Naive thymus-derived CD8-positive, alpha-beta T cell (primary cell): ENCODE measurements at regions not wholly inside any gene's neighbourhood (a gene's known extent, or its start where the extent isn't known, plus 50 kb on each side); places are given as distances from the start of the nearest gene placed in this dataset.

Source experiments
- ATAC-seq, 2 donors: fragments of 150-1000 bp; cut with Tn5 transposase in 1 of 2; sonication (Bioruptor Pico), chemical (Tn5 transposase) in 1 of 2; 1 replicate in 1 of 2; 2 replicates in 1 of 2; pipeline ENCODE4 v1.10.0; 2021; ENCODE audit warnings: mild to moderate bottlenecking in 2 of 2, moderate library complexity in 2 of 2
- POLR2A ChIA-PET: fragments of 350-600 bp; sonication (Branson Sonifier 250); formaldehyde crosslinking; loops from one replicate; lab custom pipeline; 2021; ENCODE audit warnings: antibody characterized with exemption; lab: Charles Lee
- DNase-seq, 10 donors: peaks; one replicate each; pipeline versions ENCODE4 v3.0.0 to v3.0.0-alpha.2; 2020 to 2022
- H3K27ac Mint-ChIP-seq, 10 donors: one replicate each; pipeline ENCODE4 v1.8.0; 2020 to 2022; ENCODE audit warnings: mild to moderate bottlenecking in 10 of 10, mixed read lengths in 10 of 10, moderate library complexity in 4 of 10, inconsistent platforms in 1 of 10
- H3K27me3 Mint-ChIP-seq, 5 donors: one replicate each; pipeline ENCODE4 v1.8.0; 2021 to 2022; ENCODE audit warnings: mixed read lengths in 5 of 5
- H3K36me3 Mint-ChIP-seq, 3 donors: one replicate each; pipeline ENCODE4 v1.8.0; 2020 to 2022; ENCODE audit warnings: mixed read lengths in 3 of 3, mild to moderate bottlenecking in 2 of 3, inconsistent platforms in 1 of 3
- H3K4me1 Mint-ChIP-seq, 4 donors: one replicate each; pipeline ENCODE4 v1.8.0; 2021 to 2022; ENCODE audit warnings: mixed read lengths in 4 of 4
- H3K4me3 Mint-ChIP-seq, 10 donors: one replicate each; pipeline ENCODE4 v1.8.0; 2020 to 2022; ENCODE audit warnings: mild to moderate bottlenecking in 10 of 10, mixed read lengths in 10 of 10, moderate library complexity in 6 of 10, inconsistent platforms in 1 of 10
- H3K9me3 Mint-ChIP-seq, 9 donors: one replicate each; pipeline ENCODE4 v1.8.0; 2020 to 2022; ENCODE audit warnings: mixed read lengths in 9 of 9, mild to moderate bottlenecking in 3 of 9, inconsistent platforms in 1 of 9, moderate library complexity in 1 of 9

DNA sequence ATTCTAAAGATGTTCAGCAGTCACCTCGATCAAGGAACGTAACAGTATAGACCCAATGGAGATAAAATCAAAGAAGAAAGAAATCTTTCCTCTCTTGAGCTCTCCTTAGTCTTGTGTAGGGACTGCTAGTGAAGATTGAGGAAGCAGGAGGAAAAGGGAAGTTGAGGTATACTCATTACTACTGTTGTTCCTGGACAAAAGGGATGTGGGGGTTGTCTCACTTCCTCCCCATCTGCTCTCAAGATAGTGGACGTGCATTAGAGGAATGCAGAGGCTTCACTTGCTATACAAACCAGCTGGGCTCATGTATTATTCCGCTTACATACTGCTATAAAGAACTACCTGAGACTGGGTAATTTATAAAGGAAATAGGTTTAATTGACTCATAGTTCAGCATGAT lies 208.9 kb upstream of the ARHGEF9 start:
- Mint-ChIP-seq H3K4me1 (no peaks in the 10 kb centered on the region), H3K27ac (no peak overlapping the region), H3K9me3 (peaks cover 0 to 45% (median 6%) of the 10 kb centered on the region in 9 donors), H3K27me3 (peaks cover 0 to 1% (median 0%) of the 10 kb centered on the region in 5 donors), H3K36me3 (peaks cover 0 to 10% (median 0%) of the 10 kb centered on the region in 3 donors), H3K4me3 (no peak overlapping the region)
- POLR2A ChIA-PET = no interaction called here
- ATAC-seq (no peak), DNase-seq (no peak)

- Mint-ChIP-seq H3K27me3 (no peaks in the 10 kb centered on the region), H3K9me3 (peaks cover 0 to 53% (median 10%) of the 10 kb centered on the region in 9 donors), H3K4me1 (no peaks in the 10 kb centered on the region), H3K36me3 (peaks cover 0 to 7% (median 3%) of the 10 kb centered on the region in 3 donors), H3K27ac (no peak overlapping the region), H3K4me3 (no peak overlapping the region)
- POLR2A ChIA-PET = no interaction called here
- ATAC-seq = no peak
- no peak for DNase-seq
Observed at GRCh38 chrX:63985906-63986305, 200.9 kb upstream of the ARHGEF9 start.

DNA sequence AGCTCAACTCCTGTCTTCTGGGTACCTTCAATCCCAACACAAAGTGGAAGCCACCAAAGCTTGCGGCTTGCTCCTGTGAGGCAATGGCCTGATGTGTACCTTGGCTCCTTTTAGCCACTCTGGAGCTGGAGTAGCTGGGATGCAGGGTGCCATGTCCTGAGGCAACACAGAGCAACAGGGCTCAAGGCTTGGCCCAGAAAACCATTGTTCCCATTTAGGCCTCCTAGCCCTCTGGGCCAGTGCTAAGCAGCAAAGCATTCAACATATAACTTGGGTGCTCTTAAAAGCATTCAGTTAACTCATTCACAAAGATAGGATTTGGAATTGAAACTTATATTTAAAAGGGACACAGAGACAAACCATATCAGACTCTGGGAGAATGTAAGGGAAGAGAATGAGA lies 194.5 kb upstream of the ARHGEF9 start:
- H3K9me3 Mint-ChIP-seq = peaks cover 0 to 67% (median 3%) of the 10 kb centered on the region in 9 donors
- H3K27ac Mint-ChIP-seq = no peak overlapping the region
- POLR2A ChIA-PET = no interaction called here

DNA sequence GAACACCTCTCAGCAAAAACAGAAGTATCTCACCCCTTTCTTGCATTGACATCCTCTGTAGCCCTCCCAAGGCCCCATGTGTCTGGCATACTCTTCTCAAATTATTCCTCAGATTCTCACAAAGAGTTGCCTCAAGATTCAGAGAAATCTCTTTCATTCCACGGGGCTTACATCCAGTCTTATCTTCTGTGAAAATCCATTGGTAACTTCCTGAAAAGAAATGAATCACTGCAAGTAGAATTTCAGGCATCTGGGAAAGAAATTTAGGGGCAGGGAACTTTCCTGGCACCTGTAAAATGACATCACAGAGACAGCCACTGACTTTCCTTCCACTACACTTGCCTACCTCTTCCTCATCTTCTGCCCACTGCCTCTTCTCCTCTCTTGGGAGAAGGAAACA lies 182.5 kb upstream of the ARHGEF9 start:
- Mint-ChIP-seq H3K9me3 (peaks cover 0 to 38% (median 14%) of the 10 kb centered on the region in 9 donors), H3K27me3 (peaks cover 0 to 2% (median 0%) of the 10 kb centered on the region in 5 donors), H3K4me1 (no peaks in the 10 kb centered on the region), H3K4me3 (no peak overlapping the region), H3K36me3 (peaks cover 0 to 7% (median 0%) of the 10 kb centered on the region in 3 donors), H3K27ac (no peak overlapping the region)
- POLR2A ChIA-PET = no interaction called here
- no peak for DNase-seq
- no peak for ATAC-seq

More for the DNA sequence above, 194.5 kb upstream of the ARHGEF9 start:
- ATAC-seq (no peak), DNase-seq (no peak)
- H3K4me3 Mint-ChIP-seq = no peak overlapping the region
- H3K36me3 Mint-ChIP-seq = peaks cover 0 to 9% (median 0%) of the 10 kb centered on the region in 3 donors
- H3K27me3 Mint-ChIP-seq = no peaks in the 10 kb centered on the region
- no peaks in the 10 kb centered on the region for H3K4me1 Mint-ChIP-seq

DNA sequence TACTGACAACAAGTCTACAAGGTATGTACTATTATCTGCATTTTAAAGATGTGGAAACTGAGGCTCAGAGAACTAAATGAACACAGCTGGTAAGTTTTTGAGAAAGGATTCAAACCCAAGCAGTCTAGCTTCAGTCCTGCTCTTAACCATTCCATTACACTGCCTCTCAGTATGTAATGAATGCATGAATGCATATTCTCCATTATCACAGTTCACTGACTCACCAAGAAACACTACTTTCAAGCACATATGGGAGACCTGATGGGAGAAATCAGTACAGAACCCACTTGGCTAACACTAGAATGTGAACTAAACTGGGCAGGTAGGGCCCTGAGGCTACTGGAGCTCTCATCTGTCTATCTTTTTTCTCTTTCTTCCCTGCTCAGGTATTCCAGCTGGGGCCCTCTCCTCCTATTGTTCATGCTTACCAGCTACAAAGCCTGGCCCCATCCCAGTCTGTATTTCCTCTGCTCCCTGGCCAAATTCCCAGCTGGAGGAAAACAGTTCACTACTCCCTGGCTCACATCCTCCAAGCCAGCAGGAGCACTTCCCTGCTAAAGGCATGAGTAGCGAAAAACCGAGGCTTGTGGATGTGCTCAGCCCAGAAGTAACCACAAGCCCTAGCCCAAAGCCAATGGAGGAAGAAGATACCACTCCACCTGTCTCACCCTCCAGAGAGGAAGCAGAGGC lies 178.2 kb upstream of the ARHGEF9 start:
- no peak overlapping the region for H3K4me3 Mint-ChIP-seq
- POLR2A ChIA-PET = no interaction called here
- H3K27me3 Mint-ChIP-seq = peaks cover 0 to 2% (median 0%) of the 10 kb centered on the region in 5 donors
- H3K4me1 Mint-ChIP-seq = no peaks in the 10 kb centered on the region
- H3K27ac Mint-ChIP-seq = no peak overlapping the region
- peaks cover 0 to 54% (median 21%) of the 10 kb centered on the region in 9 donors for H3K9me3 Mint-ChIP-seq
- ATAC-seq (no peak), DNase-seq (no peak)
- peaks cover 0 to 13% (median 2%) of the 10 kb centered on the region in 3 donors for H3K36me3 Mint-ChIP-seq

DNA sequence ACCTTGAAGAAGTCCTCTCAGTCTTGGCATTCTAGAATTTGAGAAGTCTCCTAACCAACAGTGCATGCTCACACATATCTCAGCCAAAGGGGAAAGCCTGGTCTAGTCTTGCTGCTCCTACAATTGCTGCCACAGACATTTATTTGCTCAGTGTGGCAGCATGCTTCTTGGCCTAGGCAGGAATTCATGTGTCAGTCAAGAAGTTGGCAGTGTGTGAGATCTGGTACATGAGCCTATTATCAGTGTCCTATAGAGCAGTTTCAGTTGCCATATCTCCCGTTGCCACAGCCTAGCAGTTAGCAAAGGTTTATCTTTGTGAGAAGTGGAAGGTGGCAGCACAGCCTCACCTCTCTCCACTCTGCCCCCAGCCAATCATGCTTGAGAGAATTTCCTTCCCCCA lies 176.9 kb upstream of the ARHGEF9 start:
- H3K4me1 Mint-ChIP-seq = no peaks in the 10 kb centered on the region
- peaks cover 0 to 16% (median 2%) of the 10 kb centered on the region in 3 donors for H3K36me3 Mint-ChIP-seq
- H3K9me3 Mint-ChIP-seq = peaks cover 0 to 54% (median 16%) of the 10 kb centered on the region in 9 donors
- peaks cover 0 to 2% (median 0%) of the 10 kb centered on the region in 5 donors for H3K27me3 Mint-ChIP-seq
- POLR2A ChIA-PET = no interaction called here
- DNase-seq = no peak
- H3K27ac Mint-ChIP-seq = no peak overlapping the region
- no peak for ATAC-seq
- H3K4me3 Mint-ChIP-seq = no peak overlapping the region

DNA sequence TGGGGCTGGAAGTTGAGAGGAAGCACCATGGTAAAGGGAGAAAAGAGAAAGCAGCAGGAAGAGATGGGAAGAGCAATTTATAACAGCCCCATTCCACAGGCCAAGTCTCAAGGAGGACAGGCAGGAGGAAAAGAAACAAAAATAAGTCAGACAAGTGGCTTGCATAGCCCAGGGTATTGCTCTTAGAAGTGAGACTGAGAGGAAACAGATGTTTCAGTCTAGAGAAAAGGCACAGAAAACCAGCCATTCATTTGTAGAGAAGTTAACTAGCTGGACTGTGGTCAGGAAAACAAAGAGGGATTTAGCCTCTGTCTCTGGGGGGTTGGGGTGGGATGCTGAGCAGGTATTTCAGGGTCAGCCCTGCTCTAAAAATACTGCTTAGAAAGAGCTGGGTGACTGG lies 175.0 kb upstream of the ARHGEF9 start:
- H3K4me1 Mint-ChIP-seq = peaks cover 0 to 1% (median 0%) of the 10 kb centered on the region in 4 donors
- POLR2A ChIA-PET = no interaction called here
- H3K27ac Mint-ChIP-seq = no peak overlapping the region
- ATAC-seq (no peak), DNase-seq (no peak)
- no peak overlapping the region for H3K4me3 Mint-ChIP-seq
- no peaks in the 10 kb centered on the region for H3K27me3 Mint-ChIP-seq
- peaks cover 0 to 48% (median 12%) of the 10 kb centered on the region in 9 donors for H3K9me3 Mint-ChIP-seq
- H3K36me3 Mint-ChIP-seq = peaks cover 0 to 13% (median 2%) of the 10 kb centered on the region in 3 donors

- Mint-ChIP-seq H3K9me3 (peaks cover 3 to 63% (median 18%) of the 10 kb centered on the region in 9 donors), H3K36me3 (peaks cover 0 to 14% (median 2%) of the 10 kb centered on the region in 3 donors), H3K27me3 (no peaks in the 10 kb centered on the region), H3K4me3 (no peak overlapping the region), H3K4me1 (peaks cover 0 to 1% (median 0%) of the 10 kb centered on the region in 4 donors), H3K27ac (no peak overlapping the region)
- POLR2A ChIA-PET = no interaction called here
- DNase-seq (no peak), ATAC-seq (no peak)
Observed at GRCh38 chrX:63958134-63958865, 173.3 kb upstream of the ARHGEF9 start.

DNA sequence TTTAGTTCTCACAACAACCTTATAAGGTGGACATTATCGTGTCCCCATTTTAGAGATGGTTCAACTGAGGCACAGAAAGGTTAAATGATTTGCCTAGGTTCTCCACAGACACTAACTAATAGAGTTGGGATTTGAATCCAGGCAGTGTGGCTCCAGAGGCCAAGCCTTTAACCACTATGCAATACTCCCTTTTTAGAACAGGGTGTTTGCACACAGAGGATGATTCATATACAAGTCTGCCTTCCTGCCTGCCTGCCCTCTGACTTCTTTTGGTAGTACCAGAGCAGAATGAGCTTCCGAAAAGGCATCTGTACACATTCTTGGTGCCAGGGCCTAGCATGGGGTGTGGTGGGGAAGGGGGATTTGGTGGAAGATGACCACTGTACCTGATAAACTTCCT lies 150.8 kb upstream of the ARHGEF9 start:
- Mint-ChIP-seq H3K9me3 (peaks cover 0 to 55% (median 6%) of the 10 kb centered on the region in 9 donors), H3K27me3 (no peaks in the 10 kb centered on the region), H3K36me3 (peaks cover 0 to 3% (median 2%) of the 10 kb centered on the region in 3 donors), H3K27ac (no peak overlapping the region), H3K4me3 (no peak overlapping the region), H3K4me1 (no peaks in the 10 kb centered on the region)
- POLR2A ChIA-PET = no interaction called here
- DNase-seq (no peak), ATAC-seq (no peak)

DNA sequence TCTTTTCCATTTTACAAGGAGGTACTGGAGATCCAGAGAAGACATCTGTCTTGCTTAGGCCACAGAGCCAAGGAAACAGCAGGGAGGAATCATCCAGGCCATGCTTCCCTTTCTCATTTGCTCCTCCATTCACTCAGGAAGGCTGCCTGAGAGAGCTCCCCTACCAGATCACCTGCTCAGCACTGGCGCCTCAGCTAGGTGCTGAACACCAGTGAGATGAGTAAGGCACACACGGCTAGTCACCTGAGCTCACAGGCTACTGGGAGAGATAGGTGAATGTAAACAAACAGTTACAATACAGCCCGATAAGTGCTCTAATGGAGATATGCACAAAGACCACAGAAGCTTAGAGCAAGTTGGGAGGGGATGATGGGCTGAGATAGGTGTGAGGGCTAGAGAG lies 149.8 kb upstream of the ARHGEF9 start:
- POLR2A ChIA-PET = no interaction called here
- no peaks in the 10 kb centered on the region for H3K27me3 Mint-ChIP-seq
- no peaks in the 10 kb centered on the region for H3K4me1 Mint-ChIP-seq
- H3K9me3 Mint-ChIP-seq = peaks cover 0 to 65% (median 6%) of the 10 kb centered on the region in 9 donors
- ATAC-seq (no peak), DNase-seq (no peak)
- peaks cover 0 to 3% (median 2%) of the 10 kb centered on the region in 3 donors for H3K36me3 Mint-ChIP-seq
- H3K4me3 Mint-ChIP-seq = no peak overlapping the region
- H3K27ac Mint-ChIP-seq = no peak overlapping the region

DNA sequence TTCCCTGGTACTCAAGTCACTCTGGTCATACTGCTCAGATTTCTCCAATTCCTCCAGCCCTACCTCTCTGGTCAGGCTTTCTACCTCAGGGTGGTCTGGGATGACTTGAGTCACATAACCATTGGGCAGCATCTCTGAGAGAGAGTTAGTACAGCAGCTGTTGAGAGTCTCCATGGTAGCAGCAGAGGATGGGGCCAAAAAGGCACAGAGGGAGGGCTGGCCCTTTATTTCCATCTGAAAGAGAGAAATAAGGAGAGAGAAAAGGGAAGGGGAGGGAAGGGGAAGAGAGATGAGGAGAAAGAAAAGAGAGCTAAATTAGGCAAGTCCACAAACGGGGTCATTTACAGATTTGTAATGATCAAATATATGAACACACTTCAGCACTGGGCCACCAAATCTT lies 149.1 kb upstream of the ARHGEF9 start:
- no peak overlapping the region for H3K27ac Mint-ChIP-seq
- no peaks in the 10 kb centered on the region for H3K27me3 Mint-ChIP-seq
- POLR2A ChIA-PET = no interaction called here
- DNase-seq (no peak), ATAC-seq (no peak)
- H3K4me1 Mint-ChIP-seq = no peaks in the 10 kb centered on the region
- H3K36me3 Mint-ChIP-seq = peaks cover 0 to 3% (median 2%) of the 10 kb centered on the region in 3 donors
- H3K4me3 Mint-ChIP-seq = no peak overlapping the region
- H3K9me3 Mint-ChIP-seq = peaks cover 0 to 62% (median 6%) of the 10 kb centered on the region in 9 donors

DNA sequence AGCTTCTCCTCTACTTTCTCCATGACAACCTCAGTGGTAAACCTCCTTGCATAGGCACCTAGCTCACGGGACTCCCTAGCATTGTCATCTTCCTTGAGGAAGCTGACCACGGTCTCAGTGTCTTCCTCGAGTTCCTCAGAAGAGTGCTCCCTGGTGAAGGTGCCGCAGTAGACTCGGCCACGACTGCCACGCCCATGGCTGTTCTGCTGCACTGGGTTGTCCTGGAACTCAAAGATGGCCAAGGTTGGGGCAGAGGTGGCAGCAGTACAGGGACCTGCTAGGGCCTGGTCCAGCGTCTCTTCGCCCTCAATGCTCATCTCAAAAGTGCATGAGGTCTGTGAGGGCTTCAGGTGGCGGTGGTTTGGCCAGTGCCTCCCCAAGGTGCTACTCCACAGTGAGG lies 147.9 kb upstream of the ARHGEF9 start:
- no peaks in the 10 kb centered on the region for H3K27me3 Mint-ChIP-seq
- peaks cover 2 to 7% (median 3%) of the 10 kb centered on the region in 3 donors for H3K36me3 Mint-ChIP-seq
- DNase-seq = no peak
- H3K4me3 Mint-ChIP-seq = no peak overlapping the region
- ATAC-seq = no peak
- H3K9me3 Mint-ChIP-seq = peaks cover 0 to 63% (median 7%) of the 10 kb centered on the region in 9 donors
- no peaks in the 10 kb centered on the region for H3K4me1 Mint-ChIP-seq
- no peak overlapping the region for H3K27ac Mint-ChIP-seq
- POLR2A ChIA-PET = no interaction called here

GRCh38 chrX:63932006-63932405 lies 147.0 kb upstream of the ARHGEF9 start:
- H3K36me3 Mint-ChIP-seq = peaks cover 2 to 7% (median 3%) of the 10 kb centered on the region in 3 donors
- ATAC-seq = no peak
- POLR2A ChIA-PET = no interaction called here
- no peak overlapping the region for H3K4me3 Mint-ChIP-seq
- no peak overlapping the region for H3K27ac Mint-ChIP-seq
- peaks cover 0 to 54% (median 7%) of the 10 kb centered on the region in 9 donors for H3K9me3 Mint-ChIP-seq
- H3K4me1 Mint-ChIP-seq = no peaks in the 10 kb centered on the region
- no peaks in the 10 kb centered on the region for H3K27me3 Mint-ChIP-seq
- no peak for DNase-seq
